ENCODE measurements at regions not wholly inside any gene's neighbourhood (a gene's known extent, or its start where the extent isn't known, plus 50 kb on each side); places are given as distances from the start of the nearest gene placed in this dataset.

DNA sequence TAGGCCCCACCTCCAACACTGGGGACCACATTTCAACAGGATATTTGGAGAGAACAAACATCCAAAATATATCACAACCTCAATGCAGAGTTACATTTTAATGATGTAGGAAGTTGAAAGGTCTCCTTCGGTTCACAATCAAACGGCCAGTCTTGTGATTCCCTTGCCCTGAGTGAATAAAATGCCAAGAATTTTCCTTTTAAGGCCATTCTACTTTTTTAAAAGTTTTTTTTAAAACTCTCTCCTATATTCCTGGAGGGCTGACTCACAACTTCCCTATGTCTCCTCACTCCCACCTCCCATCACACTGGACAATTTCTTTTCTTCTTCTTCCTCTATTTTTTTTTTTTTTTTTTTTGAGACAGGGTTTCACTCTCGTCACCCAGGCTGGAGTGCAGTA is 693.6 kb upstream of the AUTS2 start:
- no peak for DNase-seq
- H3K4me3 ChIP-seq (ENCODE audit: insufficient read depth, low read depth, low read length, poor library complexity, severe bottlenecking) = no peak overlapping the region
- no peaks in the 10 kb centered on the region for H3K36me3 ChIP-seq (ENCODE audit: control insufficient read depth, insufficient read depth, low read length)

DNA sequence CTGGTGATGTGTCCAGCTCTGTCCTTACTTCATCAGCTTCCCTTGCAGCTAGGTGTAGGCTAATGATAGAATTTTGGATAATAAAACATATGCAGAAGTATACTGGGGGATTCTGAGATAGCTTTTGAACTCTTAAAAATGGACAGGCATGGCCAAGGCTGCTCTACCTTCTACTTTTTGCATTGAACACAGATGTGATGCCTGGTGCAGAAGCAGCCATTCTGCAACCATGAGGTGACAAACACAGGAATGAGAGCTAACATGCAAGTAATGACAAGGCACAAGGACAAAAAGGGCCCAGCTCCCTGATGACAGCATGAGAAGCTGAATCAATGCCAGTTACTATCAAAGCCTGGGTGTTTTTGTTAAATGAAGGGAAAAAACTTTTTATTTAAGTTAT is 686.5 kb upstream of the AUTS2 start:
- no peaks in the 10 kb centered on the region for H3K36me3 ChIP-seq (ENCODE audit: control insufficient read depth, insufficient read depth, low read length)
- H3K9me3 ChIP-seq (ENCODE audit: control insufficient read depth, low read length) = no peaks in the 10 kb centered on the region
- H3K4me3 ChIP-seq (ENCODE audit: insufficient read depth, low read depth, low read length, poor library complexity, severe bottlenecking) = no peak overlapping the region
- no peaks in the 10 kb centered on the region for H3K4me1 ChIP-seq (ENCODE audit: control insufficient read depth, insufficient read depth, low read length, poor library complexity, severe bottlenecking)
- DNase-seq = no peak
- H3K27me3 ChIP-seq (replicated peaks; ENCODE audit: control insufficient read depth, insufficient read depth, low read length, poor library complexity, severe bottlenecking) = no peaks in the 10 kb centered on the region
- H3K27ac ChIP-seq (ENCODE audit: insufficient read depth, low read length, poor library complexity, severe bottlenecking) = no peak overlapping the region

More for the DNA sequence above, 693.6 kb upstream of the AUTS2 start:
- H3K27ac ChIP-seq (ENCODE audit: insufficient read depth, low read length, poor library complexity, severe bottlenecking) = no peak overlapping the region
- no peaks in the 10 kb centered on the region for H3K27me3 ChIP-seq (replicated peaks; ENCODE audit: control insufficient read depth, insufficient read depth, low read length, poor library complexity, severe bottlenecking)
- H3K4me1 ChIP-seq (ENCODE audit: control insufficient read depth, insufficient read depth, low read length, poor library complexity, severe bottlenecking) = no peaks in the 10 kb centered on the region
- H3K9me3 ChIP-seq (ENCODE audit: control insufficient read depth, low read length) = no peaks in the 10 kb centered on the region

DNA sequence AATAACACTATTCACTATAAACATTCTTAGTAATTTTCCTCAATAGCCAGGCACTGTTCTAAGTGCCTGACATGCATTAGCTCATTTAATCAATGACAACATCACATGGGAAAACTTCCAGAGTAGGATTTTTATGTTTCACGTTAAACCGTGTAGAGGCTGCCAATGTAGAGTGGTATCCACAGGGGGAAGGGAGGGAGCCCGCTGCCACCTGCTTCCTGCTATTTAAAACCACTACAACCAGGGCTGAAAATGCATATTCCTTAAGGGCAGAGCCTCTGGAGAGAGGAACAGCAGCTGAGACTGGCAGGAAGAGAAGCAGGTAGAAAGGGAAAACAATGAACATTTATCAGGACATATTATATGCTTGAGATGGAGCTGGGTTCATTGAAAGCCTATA is 684.3 kb upstream of the AUTS2 start:
- Histone ChIP-seq H3K9me3 (ENCODE audit: control insufficient read depth, low read length) (no peaks in the 10 kb centered on the region), H3K4me1 (ENCODE audit: control insufficient read depth, insufficient read depth, low read length, poor library complexity, severe bottlenecking) (no peaks in the 10 kb centered on the region), H3K4me3 (ENCODE audit: insufficient read depth, low read depth, low read length, poor library complexity, severe bottlenecking) (no peak overlapping the region), H3K27me3 (replicated peaks; ENCODE audit: control insufficient read depth, insufficient read depth, low read length, poor library complexity, severe bottlenecking) (no peaks in the 10 kb centered on the region), H3K27ac (ENCODE audit: insufficient read depth, low read length, poor library complexity, severe bottlenecking) (no peak overlapping the region), H3K36me3 (ENCODE audit: control insufficient read depth, insufficient read depth, low read length) (no peaks in the 10 kb centered on the region)
- DNase-seq = no peak

DNA sequence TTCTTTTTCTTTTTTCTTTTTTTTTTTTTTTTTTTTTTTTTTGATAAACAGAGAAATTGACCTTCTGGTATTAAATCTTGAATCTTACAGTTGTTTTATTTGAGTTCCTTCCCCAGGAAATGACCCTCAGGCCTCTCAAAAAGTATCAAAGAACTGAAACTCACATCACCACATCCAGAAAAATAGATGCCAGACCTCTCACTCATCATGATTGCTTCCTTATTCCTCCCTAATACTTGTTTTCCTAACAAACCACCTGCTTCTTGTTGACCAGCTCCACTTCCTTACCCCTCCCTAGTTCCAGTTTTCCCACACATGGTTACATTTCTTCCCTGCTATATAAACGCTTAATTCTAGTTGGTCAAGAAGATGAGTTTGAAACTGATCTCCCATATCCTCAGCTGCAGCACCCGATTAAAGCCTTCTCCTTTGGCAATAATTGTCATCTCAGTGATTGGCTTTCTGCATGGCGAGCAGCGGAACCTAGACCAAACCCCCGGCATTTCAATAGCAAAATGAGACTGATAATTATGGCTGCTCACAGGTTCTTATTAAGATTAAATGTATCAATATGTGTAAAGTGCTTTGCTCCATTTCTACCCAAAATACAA is 681.1 kb upstream of the AUTS2 start:
- H3K9me3 ChIP-seq (ENCODE audit: control insufficient read depth, low read length) = no peaks in the 10 kb centered on the region
- H3K4me3 ChIP-seq (ENCODE audit: insufficient read depth, low read depth, low read length, poor library complexity, severe bottlenecking) = no peak overlapping the region
- H3K36me3 ChIP-seq (ENCODE audit: control insufficient read depth, insufficient read depth, low read length) = no peaks in the 10 kb centered on the region
- H3K27me3 ChIP-seq (replicated peaks; ENCODE audit: control insufficient read depth, insufficient read depth, low read length, poor library complexity, severe bottlenecking) = no peaks in the 10 kb centered on the region
- H3K27ac ChIP-seq (ENCODE audit: insufficient read depth, low read length, poor library complexity, severe bottlenecking) = no peak overlapping the region
- no peak for DNase-seq
- no peaks in the 10 kb centered on the region for H3K4me1 ChIP-seq (ENCODE audit: control insufficient read depth, insufficient read depth, low read length, poor library complexity, severe bottlenecking)

DNA sequence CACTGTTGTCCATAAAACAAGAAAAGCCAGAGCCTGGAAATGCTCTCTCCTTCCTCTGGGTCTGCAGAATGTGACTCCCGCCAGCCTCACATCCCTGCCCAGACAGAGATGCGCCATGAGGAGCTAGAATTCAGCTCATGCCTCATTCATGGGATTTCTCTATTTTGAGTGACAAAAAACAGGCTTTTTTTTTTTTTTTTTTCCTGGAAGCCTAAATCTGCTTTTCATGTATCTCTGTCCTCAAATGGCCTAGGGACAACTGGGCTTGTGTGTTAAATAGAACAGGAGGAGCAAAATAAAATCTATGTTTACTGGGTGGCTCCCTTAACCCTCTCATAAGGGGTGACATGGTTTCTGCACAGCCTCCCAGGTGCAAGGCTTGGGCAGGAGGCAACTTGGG is 679.7 kb upstream of the AUTS2 start:
- no peak for DNase-seq
- Histone ChIP-seq H3K4me3 (ENCODE audit: insufficient read depth, low read depth, low read length, poor library complexity, severe bottlenecking) (no peak overlapping the region), H3K9me3 (ENCODE audit: control insufficient read depth, low read length) (no peaks in the 10 kb centered on the region), H3K4me1 (ENCODE audit: control insufficient read depth, insufficient read depth, low read length, poor library complexity, severe bottlenecking) (no peaks in the 10 kb centered on the region), H3K36me3 (ENCODE audit: control insufficient read depth, insufficient read depth, low read length) (no peaks in the 10 kb centered on the region), H3K27me3 (replicated peaks; ENCODE audit: control insufficient read depth, insufficient read depth, low read length, poor library complexity, severe bottlenecking) (no peaks in the 10 kb centered on the region), H3K27ac (ENCODE audit: insufficient read depth, low read length, poor library complexity, severe bottlenecking) (no peak overlapping the region)

DNA sequence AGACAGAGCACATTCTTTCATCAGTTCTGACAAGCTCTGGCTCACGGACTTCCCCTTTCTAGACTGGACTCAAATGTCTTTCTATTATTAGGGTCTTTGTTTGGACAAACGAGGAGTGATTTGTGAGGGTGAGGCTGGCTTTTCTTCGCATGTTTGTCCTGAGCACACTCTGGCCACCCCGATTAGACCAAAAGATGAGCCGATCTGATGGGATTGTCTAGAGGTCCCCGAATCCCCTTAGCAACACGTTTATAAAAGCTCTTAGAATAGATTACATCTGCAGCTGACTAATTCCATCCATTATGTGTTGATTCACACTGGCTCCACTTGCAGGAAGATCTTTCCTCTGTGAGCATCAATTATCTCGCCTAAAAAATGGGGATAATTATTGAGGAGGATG is 675.4 kb upstream of the AUTS2 start:
- DNase-seq = no peak
- no peaks in the 10 kb centered on the region for H3K9me3 ChIP-seq (ENCODE audit: control insufficient read depth, low read length)

DNA sequence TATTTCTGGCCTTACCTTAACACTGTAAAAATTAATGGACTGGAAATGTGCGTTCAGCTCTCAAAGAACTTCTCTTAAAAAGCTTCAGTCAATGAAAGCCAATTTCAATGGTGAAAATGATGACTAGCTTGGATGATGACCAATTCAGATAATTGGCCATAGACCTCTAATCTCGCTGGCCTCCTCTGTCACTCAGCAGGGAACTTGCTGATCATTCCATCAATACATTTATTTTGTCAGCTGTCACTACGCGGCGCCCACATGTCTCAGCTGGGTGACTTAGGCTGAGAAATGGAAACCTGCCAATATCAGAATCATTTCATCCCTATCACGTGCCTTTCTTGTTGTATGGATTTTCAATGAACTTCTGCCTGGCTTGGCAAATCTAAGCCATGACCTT is 673.0 kb upstream of the AUTS2 start:
- Histone ChIP-seq H3K27ac (ENCODE audit: insufficient read depth, low read length, poor library complexity, severe bottlenecking) (no peak overlapping the region), H3K4me1 (ENCODE audit: control insufficient read depth, insufficient read depth, low read length, poor library complexity, severe bottlenecking) (no peaks in the 10 kb centered on the region), H3K4me3 (ENCODE audit: insufficient read depth, low read depth, low read length, poor library complexity, severe bottlenecking) (no peak overlapping the region), H3K27me3 (replicated peaks; ENCODE audit: control insufficient read depth, insufficient read depth, low read length, poor library complexity, severe bottlenecking) (no peaks in the 10 kb centered on the region), H3K36me3 (ENCODE audit: control insufficient read depth, insufficient read depth, low read length) (no peaks in the 10 kb centered on the region), H3K9me3 (ENCODE audit: control insufficient read depth, low read length) (no peaks in the 10 kb centered on the region)
- DNase-seq = no peak

More for the DNA sequence above, 675.4 kb upstream of the AUTS2 start:
- H3K4me3 ChIP-seq (ENCODE audit: insufficient read depth, low read depth, low read length, poor library complexity, severe bottlenecking) = no peak overlapping the region
- no peaks in the 10 kb centered on the region for H3K36me3 ChIP-seq (ENCODE audit: control insufficient read depth, insufficient read depth, low read length)
- H3K4me1 ChIP-seq (ENCODE audit: control insufficient read depth, insufficient read depth, low read length, poor library complexity, severe bottlenecking) = no peaks in the 10 kb centered on the region
- H3K27me3 ChIP-seq (replicated peaks; ENCODE audit: control insufficient read depth, insufficient read depth, low read length, poor library complexity, severe bottlenecking) = no peaks in the 10 kb centered on the region
- no peak overlapping the region for H3K27ac ChIP-seq (ENCODE audit: insufficient read depth, low read length, poor library complexity, severe bottlenecking)

DNA sequence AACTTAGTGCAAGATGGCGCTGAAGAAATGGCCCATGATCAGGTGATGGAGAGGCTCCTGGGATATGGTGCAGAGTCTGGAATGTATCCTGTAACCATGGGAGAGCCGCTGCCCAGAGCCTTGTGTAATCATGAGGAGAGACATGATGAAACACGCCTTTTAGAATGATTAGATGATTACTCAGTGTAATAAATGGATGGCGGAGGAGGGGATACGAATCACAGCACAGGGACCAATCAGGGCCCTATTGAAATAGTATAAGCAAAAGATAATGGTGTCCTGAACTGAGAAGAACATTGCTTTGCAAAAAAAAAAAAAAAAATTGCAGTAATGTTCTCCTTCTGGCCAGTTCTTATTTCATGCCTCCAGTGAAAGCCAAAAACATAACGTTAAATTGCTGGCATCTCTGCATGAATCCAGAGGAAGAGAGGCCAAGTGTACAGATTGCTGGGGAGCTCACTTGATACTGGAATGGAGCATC is 668.5 kb upstream of the AUTS2 start:
- Histone ChIP-seq H3K4me3 (ENCODE audit: insufficient read depth, low read depth, low read length, poor library complexity, severe bottlenecking) (no peak overlapping the region), H3K36me3 (ENCODE audit: control insufficient read depth, insufficient read depth, low read length) (no peaks in the 10 kb centered on the region), H3K9me3 (ENCODE audit: control insufficient read depth, low read length) (no peaks in the 10 kb centered on the region), H3K27ac (ENCODE audit: insufficient read depth, low read length, poor library complexity, severe bottlenecking) (no peak overlapping the region), H3K27me3 (replicated peaks; ENCODE audit: control insufficient read depth, insufficient read depth, low read length, poor library complexity, severe bottlenecking) (no peaks in the 10 kb centered on the region), H3K4me1 (ENCODE audit: control insufficient read depth, insufficient read depth, low read length, poor library complexity, severe bottlenecking) (no peaks in the 10 kb centered on the region)
- DNase-seq = no peak

DNA sequence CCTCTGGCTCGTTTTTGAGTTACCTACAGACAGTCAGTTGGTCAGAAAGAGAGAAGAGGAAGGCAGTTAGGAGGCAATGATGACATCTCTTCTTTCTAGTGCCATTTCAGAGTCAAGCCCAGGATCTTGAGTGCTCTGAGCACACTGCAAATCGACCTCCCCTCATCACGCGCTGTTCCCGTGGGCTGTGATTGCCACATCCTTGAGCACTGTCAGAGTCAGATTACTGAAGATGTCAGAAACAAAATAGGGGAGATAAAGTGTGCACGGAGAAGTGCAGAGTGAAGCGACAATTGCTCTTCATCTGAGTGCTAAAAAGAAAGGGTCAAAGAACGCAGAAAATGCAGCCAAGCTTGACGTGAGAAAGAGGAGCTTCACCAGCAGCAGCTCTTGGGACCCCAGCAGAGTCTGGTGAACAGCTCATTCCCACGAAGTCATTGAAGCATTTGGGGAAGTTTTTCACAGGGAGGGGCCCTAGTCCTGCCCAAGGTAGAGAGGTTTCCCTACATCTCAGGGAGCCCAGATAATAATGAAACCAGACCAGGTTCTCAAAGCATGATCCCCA is 661.7 kb upstream of the AUTS2 start:
- Histone ChIP-seq H3K27me3 (replicated peaks; ENCODE audit: control insufficient read depth, insufficient read depth, low read length, poor library complexity, severe bottlenecking) (no peaks in the 10 kb centered on the region), H3K36me3 (ENCODE audit: control insufficient read depth, insufficient read depth, low read length) (no peaks in the 10 kb centered on the region), H3K27ac (ENCODE audit: insufficient read depth, low read length, poor library complexity, severe bottlenecking) (no peak overlapping the region), H3K4me3 (ENCODE audit: insufficient read depth, low read depth, low read length, poor library complexity, severe bottlenecking) (no peak overlapping the region), H3K4me1 (ENCODE audit: control insufficient read depth, insufficient read depth, low read length, poor library complexity, severe bottlenecking) (no peaks in the 10 kb centered on the region), H3K9me3 (ENCODE audit: control insufficient read depth, low read length) (no peaks in the 10 kb centered on the region)
- DNase-seq = no peak

DNA sequence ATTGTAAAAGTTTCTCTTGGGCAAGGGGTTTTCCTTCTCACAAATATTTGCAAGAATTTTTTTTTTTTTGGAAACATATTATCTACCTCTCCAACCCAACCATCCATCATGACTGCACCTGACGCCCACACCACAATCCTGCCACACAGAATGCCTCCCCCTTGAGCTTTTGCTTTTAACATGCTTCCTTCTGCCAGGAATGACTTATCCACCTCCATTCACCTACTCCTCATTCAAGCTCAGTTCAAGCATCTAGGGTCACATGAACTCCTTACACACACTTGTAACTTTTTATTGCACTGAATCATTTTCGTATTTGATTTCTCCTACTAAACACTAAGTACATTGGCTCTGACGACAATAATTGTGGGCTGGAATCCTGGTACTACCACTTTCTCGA is 660.1 kb upstream of the AUTS2 start:
- Histone ChIP-seq H3K36me3 (ENCODE audit: control insufficient read depth, insufficient read depth, low read length) (no peaks in the 10 kb centered on the region), H3K4me3 (ENCODE audit: insufficient read depth, low read depth, low read length, poor library complexity, severe bottlenecking) (no peak overlapping the region), H3K27me3 (replicated peaks; ENCODE audit: control insufficient read depth, insufficient read depth, low read length, poor library complexity, severe bottlenecking) (no peaks in the 10 kb centered on the region), H3K27ac (ENCODE audit: insufficient read depth, low read length, poor library complexity, severe bottlenecking) (no peak overlapping the region), H3K9me3 (ENCODE audit: control insufficient read depth, low read length) (no peaks in the 10 kb centered on the region), H3K4me1 (ENCODE audit: control insufficient read depth, insufficient read depth, low read length, poor library complexity, severe bottlenecking) (no peaks in the 10 kb centered on the region)
- DNase-seq = no peak
